Esophagus squamous epithelium (tissue), 4 donors: ENCODE measurements at regions not wholly inside any gene's neighbourhood (a gene's known extent, or its start where the extent isn't known, plus 50 kb on each side); places are given as distances from the start of the nearest gene placed in this dataset.

Experiments
- POLR2A ChIP-seq, 4 donors: fragments of 450-650 bp; IDR thresholded peaks; one replicate each; pipeline ENCODE4 v1.6.1; 2017; ENCODE audit warnings: antibody characterized with exemption in 4 of 4, mild to moderate bottlenecking in 4 of 4, moderate library complexity in 3 of 4
- TF ChIP-seq, protein P1 (sequence below), 6 experiments: fragments of 450-650 bp in 4 of 6; fragments of 200-600 bp in 2 of 6; sonication (generic) in 2 of 6; IDR thresholded peaks; one replicate each; pipeline ENCODE4 v1.5.1; 2016 to 2019; ENCODE audit warnings: antibody characterized with exemption in 6 of 6, mild to moderate bottlenecking in 4 of 6, moderate library complexity in 4 of 6

DNA sequence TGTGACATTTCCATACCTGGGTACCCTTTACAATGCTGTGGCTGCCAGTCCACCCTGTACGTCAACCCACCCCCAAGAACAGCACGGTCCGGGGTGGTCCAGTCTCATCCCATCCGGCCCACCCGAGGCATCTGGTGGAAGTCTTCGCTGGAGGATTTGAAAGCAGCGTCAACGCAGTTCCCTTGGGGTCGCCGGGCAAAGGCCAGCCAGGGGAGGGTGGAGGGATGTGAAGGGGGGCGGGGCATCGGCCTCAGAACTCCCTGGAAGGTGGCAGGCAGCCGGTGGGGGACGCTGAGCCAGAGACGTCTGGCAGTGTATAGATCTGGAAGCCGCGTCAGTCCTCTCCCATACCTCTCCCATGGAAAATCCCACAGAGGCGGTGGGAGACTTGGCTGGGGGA, 1944.0 kb upstream of the DEFB115 start:
- TF ChIP-seq, protein P1, sequence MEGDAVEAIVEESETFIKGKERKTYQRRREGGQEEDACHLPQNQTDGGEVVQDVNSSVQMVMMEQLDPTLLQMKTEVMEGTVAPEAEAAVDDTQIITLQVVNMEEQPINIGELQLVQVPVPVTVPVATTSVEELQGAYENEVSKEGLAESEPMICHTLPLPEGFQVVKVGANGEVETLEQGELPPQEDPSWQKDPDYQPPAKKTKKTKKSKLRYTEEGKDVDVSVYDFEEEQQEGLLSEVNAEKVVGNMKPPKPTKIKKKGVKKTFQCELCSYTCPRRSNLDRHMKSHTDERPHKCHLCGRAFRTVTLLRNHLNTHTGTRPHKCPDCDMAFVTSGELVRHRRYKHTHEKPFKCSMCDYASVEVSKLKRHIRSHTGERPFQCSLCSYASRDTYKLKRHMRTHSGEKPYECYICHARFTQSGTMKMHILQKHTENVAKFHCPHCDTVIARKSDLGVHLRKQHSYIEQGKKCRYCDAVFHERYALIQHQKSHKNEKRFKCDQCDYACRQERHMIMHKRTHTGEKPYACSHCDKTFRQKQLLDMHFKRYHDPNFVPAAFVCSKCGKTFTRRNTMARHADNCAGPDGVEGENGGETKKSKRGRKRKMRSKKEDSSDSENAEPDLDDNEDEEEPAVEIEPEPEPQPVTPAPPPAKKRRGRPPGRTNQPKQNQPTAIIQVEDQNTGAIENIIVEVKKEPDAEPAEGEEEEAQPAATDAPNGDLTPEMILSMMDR (IDR thresholded peaks at IDR 0.05): no peak
- no peak for TF ChIP-seq POLR2A (IDR thresholded peaks at IDR 0.05)
